ENCODE measurements at regions not wholly inside any gene's neighbourhood (a gene's known extent, or its start where the extent isn't known, plus 50 kb on each side); places are given as distances from the start of the nearest gene placed in this dataset.

DNA sequence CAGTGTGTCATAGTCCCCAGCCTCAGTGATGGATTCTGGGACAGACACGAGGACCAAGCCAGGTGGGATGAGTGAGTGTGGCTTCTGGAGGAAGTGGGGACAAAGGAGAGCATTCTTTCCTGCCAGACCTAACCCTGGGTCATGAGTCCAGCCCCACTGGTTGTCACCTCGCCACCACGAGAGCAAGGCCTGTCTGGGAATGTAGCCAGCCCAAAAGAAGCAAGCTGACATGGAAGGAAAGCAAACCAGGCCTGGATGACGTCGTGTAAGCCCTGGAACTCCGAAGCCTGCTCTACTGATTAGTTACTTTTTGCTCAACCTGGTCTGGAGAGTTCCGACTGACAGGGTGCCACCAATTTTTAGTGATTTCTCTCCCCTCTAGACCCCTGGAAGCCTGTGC lies 105.9 kb downstream of the SINHCAF start:
- TF ChIP-seq CTCF (conservative IDR thresholded peaks at IDR 0.05) (no peak), EZH2 (IDR thresholded peaks at IDR 0.05; ENCODE audit: low read depth) (no peak)

All from PC-9 (cell line).